RWPE1 (cell line): ENCODE measurements at regions not wholly inside any gene's neighbourhood (a gene's known extent, or its start where the extent isn't known, plus 50 kb on each side); places are given as distances from the start of the nearest gene placed in this dataset.

Experiments used
- CTCF ChIA-PET: fragments of 350-600 bp; sonication (Branson Sonifier 250); formaldehyde crosslinking; extraction: SDS; loops from one replicate; lab custom pipeline; 2021; lab: Yijun Ruan, JAX
- POLR2A ChIA-PET: fragments of 400-600 bp; formaldehyde crosslinking; extraction: SDS; loops from one replicate; lab custom pipeline; 2020; ENCODE audit warnings: antibody characterized with exemption; ENCODE audit not compliant: low non-redundant PET; lab: Yijun Ruan, JAX
- DNase-seq: peaks from one replicate; pipeline ENCODE4 v3.0.0; 2012; ENCODE audit warnings: low spot score
- H3K27ac ChIP-seq: fragments of 450-650 bp; 2 replicates; pipeline ENCODE4 v1.5.1; 2017
- TF ChIP-seq, protein P1 (sequence below): fragments of 450-650 bp; conservative IDR thresholded peaks from 2 replicates; pipeline ENCODE4 v1.5.1; 2017; ENCODE audit warnings: low read depth, mild to moderate bottlenecking

GRCh38 chr5:104299998-104300706, 737.6 kb upstream of the NUDT12 start:
- CTCF ChIA-PET: no interaction called here
- no peak overlapping the region for H3K27ac ChIP-seq
- no peak for DNase-seq
- TF ChIP-seq, protein P1, sequence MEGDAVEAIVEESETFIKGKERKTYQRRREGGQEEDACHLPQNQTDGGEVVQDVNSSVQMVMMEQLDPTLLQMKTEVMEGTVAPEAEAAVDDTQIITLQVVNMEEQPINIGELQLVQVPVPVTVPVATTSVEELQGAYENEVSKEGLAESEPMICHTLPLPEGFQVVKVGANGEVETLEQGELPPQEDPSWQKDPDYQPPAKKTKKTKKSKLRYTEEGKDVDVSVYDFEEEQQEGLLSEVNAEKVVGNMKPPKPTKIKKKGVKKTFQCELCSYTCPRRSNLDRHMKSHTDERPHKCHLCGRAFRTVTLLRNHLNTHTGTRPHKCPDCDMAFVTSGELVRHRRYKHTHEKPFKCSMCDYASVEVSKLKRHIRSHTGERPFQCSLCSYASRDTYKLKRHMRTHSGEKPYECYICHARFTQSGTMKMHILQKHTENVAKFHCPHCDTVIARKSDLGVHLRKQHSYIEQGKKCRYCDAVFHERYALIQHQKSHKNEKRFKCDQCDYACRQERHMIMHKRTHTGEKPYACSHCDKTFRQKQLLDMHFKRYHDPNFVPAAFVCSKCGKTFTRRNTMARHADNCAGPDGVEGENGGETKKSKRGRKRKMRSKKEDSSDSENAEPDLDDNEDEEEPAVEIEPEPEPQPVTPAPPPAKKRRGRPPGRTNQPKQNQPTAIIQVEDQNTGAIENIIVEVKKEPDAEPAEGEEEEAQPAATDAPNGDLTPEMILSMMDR: no peak
- POLR2A ChIA-PET: no interaction called here

DNA sequence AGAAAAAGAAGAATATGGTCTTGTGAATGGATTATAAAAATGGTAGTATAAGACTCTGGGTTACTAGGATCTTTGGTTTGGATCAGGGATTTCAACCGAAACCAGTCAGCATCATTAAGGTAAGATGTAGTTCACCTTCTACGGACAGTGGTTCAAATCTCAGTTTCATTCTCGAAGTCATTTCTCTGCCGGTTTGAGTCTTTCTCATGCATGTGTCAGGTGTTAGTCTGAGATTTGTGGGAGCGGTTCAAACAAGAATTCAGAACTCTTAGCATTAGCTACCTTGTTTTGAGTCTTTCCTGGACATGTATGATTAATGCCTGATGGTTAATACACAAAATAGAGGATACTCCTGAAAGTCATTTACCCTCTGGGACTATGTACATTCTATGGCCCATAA, 735.9 kb upstream of the NUDT12 start:
- ChIA-PET CTCF (no interaction called here), POLR2A (no interaction called here)
- no peak overlapping the region for H3K27ac ChIP-seq
- DNase-seq: no peak
- TF ChIP-seq, protein P1: no peak

DNA sequence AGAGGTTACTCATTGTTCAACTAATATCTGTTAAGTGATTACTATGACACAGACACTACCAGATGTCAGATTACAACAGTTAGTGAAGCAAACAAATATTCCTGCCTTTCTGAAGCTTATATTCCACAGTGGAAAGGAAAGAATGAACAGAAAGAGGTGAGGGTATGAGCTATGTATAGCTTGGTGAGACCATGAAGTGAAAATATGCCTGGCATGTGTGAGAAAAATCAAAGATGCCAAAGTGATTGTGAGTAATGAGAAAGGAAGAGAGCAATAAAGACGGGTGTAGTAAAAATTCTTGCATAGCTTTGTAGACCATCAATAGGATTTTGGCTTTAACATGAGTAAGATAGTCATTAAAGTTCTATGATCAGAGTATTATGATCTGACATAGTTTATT, 734.5 kb upstream of the NUDT12 start:
- ChIA-PET POLR2A (no interaction called here), CTCF (interaction anchor here (0.6 kb wide), 1 partner anchor 13 kb away, joined by 5 read pairs; no protein-coding TSS in a partner anchor)
- TF ChIP-seq, protein P1: no peak
- DNase-seq: no peak
- H3K27ac ChIP-seq: no peak overlapping the region

DNA sequence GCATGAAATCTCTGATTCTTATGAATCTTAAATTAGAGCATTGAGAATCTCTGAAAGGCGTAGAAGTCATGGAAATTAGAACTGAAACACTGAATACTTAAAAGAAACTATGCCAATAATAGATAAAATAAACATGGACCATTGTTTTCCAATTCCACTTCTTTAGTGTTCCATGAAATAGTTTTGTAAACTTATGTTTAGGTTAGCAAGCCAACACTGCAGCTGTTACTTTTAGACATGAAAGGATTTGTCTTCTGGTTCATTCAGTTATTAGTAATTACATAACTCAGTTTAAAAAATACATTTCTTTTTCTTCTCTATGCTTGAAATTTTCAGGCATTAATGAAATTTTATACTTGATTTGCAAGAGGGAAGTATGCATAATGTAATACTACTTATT, 733.4 kb upstream of the NUDT12 start:
- no peak for DNase-seq
- ChIA-PET POLR2A (no interaction called here), CTCF (no interaction called here)
- TF ChIP-seq, protein P1: no peak
- no peak overlapping the region for H3K27ac ChIP-seq

GRCh38 chr5:104283136-104283535, 720.5 kb upstream of the NUDT12 start:
- H3K27ac ChIP-seq: no peak overlapping the region
- POLR2A ChIA-PET: no interaction called here
- CTCF ChIA-PET: interaction anchor here (0.7 kb wide), 1 partner anchor 11 kb away, joined by 3 read pairs; no protein-coding TSS in a partner anchor
- TF ChIP-seq, protein P1: no peak
- no peak for DNase-seq

DNA sequence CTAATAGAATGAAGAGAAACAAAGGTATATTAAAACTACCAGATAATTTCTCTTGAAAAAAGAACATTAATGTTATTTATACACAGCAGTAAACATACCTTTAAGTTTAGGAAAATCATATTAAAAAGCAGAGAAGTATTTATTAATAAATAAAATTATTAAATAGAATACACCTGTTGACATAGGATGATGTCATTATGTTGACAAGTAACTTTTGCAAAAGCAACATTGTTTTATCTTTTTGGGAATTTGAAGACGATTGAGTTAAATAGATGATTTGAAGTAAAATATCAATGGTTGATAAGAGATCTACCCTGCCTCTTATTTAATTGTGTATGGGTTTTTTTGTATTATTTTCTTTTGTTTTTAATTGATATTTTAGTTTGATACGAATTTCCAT, 711.1 kb upstream of the NUDT12 start:
- ChIA-PET POLR2A (no interaction called here), CTCF (no interaction called here)
- TF ChIP-seq, protein P1: no peak
- DNase-seq: no peak
- no peak overlapping the region for H3K27ac ChIP-seq
